Stromal cell of bone marrow (primary cell): ENCODE measurements at regions not wholly inside any gene's neighbourhood (a gene's known extent, or its start where the extent isn't known, plus 50 kb on each side); places are given as distances from the start of the nearest gene placed in this dataset.
A peak's percentile ranks its signal among the peaks of the same experiment; 100 is the strongest.
"Not testable (repeated sequence)": the region's sequence is repeated elsewhere in the genome, so short reads cannot be mapped to it uniquely, and the experiment has no call there.

Experiments used
- DNase-seq: peaks from one replicate; pipeline ENCODE4 v3.0.0-alpha.2; 2012; ENCODE audit warnings: low read depth

DNA sequence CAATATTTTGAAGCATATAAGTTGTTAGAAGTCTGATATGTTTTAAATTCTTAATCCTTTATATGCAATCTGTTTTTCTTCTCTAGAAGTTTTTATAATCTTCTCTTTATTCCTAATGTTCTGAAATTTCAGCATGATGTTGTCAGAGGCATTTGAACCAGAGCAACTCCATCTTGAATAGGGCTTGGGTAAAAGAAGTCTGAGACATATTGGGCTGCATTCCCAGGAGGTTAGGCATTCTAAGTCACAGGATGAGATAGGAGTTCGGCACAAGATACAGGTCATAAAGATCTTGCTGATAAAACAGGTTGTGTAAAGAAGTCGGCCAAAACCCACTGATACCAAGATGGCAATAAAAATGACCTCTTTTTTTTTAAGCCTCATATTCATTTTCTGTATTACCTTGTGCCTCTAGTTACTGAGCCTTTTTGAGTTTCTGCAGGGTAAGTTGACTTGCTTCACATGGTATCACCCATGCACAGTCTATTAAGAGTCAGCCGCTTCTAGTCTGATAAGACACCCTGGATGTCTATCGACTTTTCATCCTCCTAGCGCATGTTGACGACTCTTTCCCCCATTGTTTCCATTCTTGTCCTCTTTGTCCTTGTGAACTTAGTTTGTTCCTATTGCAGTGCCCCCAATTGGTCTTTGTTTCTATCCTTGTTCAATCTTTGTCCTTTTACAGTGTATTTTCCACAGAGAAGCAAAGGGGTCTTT, 80.8 kb upstream of the RNU6-1 start:
- DNase-seq = no peak

DNA sequence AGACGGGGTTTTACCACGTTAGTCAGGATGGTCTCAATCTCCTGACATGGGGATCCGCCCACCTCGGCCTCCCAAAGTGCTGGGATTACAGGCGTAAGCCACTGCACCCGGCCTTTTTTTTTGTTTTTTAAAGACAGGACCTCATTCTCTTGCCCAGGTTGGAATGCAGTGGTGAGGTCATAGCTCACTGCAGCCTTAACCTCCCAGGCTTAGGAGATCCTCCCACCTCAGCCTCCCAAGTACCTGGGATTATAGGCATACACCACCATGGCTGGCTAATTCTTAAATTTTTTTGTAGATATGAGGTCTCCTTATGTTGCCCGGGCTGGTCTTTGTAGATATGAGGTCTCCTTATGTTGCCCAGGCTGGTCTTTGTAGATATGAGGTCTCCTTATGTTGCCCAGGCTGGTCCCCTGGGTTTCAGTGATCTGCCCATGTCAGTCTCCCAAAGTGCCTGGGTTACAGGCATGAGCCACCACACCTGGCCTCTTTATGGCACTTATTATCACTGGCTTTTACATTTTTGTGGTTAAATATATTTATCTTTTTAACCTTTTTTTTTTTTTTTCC, 82.3 kb upstream of the RNU6-1 start:
- no peak for DNase-seq

DNA sequence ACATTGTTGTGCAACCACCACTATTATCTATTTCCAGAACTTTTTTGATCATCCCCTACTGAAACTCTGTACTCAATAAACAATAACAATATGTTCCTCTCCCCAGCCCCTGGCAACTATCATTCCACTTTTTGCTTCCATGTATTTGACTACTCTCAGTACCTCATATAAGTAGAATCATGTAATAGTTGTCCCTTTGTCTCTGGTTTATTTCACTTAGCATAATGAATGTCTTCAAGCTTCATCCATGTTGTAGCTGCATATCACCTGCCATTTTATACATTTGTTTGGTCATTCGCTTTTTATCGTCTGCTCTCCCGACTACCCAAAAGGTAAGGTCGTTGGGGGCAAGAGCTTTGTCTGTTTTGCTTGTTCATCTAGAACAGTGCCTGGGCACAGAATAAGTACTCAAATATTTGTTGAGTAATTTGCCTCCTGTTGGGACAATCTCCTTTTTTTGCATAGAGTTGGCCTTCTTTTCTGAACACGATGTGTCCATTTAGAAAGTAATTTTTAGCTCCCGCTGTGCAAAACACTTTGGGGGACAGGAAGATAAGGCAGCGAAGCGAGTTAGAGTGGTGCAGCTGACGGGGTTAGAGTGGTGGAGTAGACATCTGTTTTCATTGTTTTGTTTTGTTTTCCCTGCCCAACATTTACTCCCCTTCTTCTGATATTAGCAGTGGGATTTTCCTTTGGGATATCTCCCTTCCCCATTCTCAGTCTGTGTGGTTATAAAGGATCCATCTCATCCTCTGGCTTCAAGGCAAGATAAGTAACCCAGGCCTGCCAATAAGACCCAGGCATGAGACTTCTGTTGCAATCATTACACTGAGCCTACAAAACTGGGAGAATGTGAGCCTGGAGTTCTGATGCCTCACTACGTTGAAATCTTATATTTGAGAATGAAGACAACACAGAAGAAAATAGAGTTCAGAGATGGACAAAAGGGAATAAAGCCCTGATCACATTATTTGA, 83.4 kb upstream of the RNU6-1 start:
- DNase-seq = no peak

DNA sequence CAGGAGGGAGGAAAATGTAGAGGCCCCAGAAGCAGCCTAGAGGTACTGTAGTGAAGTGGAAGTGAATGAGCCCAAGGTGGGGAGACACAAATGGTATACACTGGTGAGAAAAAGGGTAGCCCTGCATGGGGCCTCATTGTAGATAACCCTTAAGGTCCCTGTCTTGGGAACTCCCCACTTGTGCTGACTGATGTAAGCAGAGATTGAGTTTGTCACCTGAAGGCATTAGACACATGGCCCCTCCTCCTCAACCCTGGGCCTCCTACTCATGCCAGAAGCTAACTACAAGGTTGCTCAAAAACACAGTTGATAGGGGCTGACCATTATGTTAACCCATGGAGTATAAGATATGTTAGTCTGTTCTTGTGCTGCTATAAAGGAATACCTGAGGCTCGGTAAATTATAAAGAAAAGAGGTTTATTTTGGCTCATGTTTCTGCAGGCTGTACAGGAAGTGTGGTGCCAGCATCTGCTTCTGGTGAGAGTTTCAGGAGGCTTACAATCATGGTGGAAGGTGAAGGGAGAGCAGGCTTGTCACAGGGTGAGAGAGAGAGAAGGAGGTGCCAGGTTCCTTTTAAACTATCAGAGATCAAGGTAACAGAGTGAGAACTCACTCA, 84.6 kb upstream of the RNU6-1 start:
- no peak for DNase-seq

DNA sequence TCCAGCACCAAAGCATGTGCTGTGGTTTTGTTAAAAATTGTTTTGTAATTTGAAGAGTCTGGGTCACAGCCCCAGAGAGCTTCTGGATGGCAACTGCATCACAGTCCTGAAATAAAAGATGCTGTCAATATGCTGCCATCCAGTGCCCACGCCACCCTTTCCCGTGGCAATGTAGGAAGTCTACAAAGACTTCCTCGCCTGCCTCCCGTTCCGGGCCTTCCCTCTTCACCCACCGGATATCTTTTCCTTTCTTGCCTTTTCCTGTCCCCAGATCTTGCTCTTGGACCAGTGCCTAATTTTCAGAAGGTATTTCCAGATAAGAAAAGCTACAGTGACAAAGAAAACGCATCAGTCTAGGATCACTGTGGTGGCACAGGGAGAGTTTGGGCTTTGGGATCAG, 85.3 kb upstream of the RNU6-1 start:
- DNase-seq = no peak

DNA sequence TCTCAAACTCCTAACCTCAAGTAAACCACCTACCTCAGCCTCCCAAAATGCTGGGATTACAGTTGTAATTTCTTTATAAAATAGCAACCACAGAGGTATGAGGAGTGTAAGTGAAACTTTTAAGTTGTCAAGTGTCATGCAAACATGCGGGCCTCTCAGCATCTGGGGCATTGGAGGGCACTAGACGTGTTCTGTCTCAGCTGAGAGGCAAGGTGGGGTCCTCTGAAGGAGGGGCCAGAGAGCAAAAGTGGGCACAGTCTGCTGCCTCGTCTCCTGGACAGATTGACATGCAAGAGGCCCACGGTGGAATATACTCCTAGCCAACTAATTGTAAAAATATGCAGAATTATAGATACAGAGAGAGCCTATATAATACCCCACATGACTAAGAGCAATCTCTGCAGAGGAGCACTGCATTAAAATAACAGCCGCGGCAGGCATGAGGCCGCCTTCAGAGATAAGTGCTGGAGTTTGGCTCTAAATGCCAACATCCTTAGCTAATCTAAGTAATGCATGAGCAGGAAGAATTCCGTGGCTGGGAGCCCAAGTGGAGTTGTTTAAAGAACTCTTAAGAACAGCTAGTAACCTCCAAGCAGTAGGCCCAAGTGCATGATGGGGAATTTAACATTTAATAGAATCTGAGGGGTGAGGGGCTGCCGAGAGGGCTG, 87.8 kb upstream of the RNU6-1 start:
- DNase-seq = peak; percentile 35

DNA sequence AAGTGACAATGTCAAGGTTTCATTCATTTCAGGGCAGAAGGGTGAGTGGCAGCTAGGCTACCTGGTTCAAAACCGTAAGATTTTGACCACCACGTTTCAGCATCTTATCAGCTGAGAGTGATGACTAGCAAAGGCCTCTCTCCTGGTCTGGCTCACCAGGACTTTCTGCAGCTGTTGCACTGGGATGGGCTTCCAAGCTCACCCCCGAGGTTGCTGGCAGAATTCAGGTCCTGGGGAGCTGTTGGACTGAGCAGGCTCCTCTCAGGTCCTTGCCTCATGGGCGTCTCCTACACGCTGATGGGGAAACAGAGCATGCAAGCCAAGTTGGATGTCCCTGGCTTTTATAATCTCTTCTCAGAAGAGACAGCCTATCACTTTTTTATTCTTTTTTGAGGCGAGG, 88.8 kb upstream of the RNU6-1 start:
- DNase-seq = no peak

DNA sequence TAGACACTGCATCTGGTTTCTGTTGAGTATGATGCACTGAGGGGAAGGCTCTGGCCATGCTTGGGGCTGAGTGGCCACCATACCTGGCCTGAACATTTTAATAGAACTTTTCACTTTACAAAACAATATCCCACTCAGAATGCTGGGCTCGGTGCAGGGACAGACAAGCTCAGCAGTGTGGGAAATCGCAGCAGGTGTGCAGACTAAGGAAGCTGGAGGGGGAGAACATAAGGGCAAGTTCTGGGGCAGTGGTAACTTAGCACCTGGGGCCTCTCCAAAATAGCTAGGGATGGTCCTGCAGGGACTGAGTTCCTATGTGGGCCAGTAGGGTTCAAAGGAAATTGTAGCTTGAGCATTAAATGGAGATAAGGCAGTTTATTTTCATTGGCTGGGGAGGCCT, 90.9 kb upstream of the RNU6-1 start:
- no peak for DNase-seq

DNA sequence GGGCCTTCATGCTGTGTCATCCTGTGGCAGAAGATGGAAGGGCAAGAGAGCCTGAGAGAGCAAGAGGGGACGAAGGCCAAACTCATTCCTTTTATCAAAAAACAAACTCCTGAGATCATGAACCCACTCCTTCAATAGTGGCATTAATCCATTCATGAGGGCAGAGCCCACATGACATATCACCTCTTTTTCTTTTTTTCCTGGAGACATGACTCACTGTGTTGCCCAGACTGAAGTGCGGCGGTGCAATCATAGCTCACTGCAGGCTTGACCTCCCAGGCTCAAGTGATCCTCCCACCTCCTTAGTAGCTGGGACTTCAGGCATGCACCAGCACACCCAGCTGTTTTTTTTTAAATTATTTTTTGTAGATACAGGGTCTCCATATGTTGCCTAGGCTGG, 92.0 kb upstream of the RNU6-1 start:
- no peak for DNase-seq

DNA sequence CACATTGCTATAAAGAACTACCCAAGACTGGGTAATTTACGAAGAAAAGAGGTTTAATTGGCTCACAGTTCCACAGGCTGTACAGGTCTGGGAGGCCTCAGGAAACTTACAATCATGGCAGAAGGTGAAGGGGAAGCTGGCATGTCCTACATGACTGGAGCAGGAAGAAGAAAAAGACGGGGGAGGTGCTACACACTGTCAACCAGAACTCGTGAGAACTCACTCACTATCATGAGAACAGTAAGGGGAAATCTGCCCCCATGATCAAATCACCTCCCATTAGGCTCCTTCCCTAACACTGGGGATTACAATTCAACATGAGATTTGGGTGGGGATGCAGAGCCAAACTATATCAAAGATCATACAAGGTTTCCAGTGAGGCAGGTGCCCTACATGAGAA, 94.3 kb upstream of the RNU6-1 start:
- DNase-seq = not testable (repeated sequence)

DNA sequence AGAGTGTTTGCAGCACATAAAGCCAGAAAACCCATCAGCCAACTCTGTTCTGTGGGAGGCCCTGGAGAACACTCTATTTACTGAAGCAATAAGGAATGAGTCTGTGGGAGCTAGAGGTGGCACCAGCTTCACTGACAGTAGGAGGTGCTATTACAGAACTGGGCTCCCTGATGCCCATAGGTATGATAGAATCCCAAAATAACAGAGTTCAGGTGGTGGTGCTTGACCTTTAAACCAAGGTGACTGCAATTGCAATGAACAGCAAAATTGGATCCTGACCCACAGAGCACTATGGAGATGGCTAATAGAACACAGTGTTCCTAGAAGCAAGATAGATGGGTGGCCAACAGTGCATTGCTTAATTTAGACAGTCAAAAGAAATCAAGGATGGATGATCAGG, 95.4 kb upstream of the RNU6-1 start:
- DNase-seq = no peak

DNA sequence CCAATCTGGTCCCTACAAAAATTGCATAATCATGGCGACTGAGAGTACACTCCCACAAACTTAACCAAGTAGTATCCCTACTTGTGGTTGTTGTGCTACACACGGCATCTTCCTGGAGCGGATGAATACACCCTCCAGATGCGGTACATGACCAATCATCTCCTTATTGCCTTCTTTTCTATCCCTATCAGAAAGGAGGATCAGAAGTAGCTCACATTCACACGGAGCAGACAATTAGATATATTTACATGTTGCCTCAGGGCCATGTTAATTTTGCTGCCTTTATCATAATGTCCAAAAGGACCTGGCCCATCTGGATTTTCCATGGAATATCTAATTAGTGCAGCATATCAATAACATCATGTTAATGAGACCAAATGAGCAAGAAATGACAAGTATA, 96.4 kb upstream of the RNU6-1 start:
- DNase-seq = no peak

DNA sequence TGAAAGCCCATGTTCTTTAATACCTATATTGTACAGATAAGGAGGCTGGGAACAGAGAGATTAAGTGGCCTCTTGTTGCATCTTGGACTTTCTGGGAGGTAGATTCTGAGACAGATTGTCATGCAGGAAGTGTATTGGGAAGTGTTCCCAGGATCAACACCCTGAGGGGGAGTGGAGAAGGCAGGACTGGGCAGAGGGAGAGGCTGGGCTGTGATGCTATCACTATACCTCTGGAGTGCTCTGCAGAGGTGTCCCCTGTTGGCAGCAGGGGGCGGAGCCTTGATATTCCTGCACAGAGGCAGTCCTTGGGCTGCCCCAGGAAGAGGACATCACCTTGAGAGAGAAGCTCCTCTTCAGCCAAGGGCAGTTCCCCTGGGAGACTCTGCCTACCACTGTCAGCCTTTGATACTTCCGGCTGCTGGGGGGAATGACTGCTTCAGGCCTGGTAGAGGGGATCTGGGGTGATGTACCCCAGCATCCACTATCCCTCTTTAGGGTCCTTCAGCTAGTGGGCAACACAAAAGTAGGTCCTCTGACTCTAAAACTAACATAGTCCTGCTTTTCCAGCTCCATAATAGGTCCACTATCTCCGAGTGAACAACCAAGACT, 97.4 kb upstream of the RNU6-1 start:
- DNase-seq = no peak

DNA sequence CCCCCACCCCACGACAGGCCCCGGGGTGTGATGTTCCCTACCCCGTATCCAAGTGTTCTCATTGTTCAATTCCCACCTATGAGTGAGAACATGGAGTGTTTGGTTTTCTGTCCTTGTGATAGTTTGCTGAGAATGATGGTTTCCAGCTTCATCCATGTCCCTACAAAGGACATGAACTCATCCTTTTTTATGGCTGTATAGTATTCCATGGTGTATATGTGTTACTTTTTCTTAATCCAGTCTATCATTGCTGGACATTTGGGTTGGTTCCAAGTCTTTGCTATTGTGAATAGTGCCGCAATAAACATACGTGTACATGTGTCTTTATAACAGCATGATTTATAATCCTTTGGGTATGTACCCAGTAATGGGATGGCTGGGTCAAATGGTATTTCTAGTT, 99.3 kb upstream of the RNU6-1 start:
- DNase-seq = not testable (repeated sequence)

DNA sequence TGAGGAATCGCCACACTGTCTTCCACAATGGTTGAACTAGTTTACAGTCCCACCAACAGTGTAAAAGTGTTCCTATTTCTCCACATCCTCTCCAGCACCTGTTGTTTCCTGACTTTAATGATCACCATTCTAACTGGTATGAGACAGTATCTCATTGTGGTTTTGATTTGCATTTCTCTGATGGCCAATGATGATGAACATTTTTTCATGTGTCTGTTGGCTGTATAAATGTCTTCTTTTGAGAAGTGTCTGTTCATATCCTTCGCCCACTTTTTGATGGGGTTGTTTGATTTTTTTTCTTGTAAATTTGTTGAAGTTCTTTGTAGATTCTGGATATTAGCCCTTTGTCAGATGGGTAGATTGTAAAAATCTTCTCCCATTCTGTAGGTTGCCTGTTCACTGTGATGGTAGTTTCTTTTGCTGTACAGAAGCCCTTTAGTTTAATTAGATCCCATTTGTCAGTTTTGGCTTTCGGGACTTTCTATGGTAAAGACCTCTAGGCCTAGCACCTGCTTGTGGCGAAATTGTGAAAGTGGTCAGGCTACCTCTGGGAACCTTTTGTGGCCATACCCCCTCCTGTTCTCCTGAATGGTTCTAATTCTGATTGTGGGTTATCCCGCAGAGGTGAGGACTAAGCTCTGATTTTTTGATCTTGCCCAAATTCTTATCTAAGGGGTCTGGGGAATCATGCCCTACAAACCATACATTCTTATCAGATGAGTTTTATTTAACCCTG, 99.9 kb upstream of the RNU6-1 start:
- DNase-seq = not testable (repeated sequence)

DNA sequence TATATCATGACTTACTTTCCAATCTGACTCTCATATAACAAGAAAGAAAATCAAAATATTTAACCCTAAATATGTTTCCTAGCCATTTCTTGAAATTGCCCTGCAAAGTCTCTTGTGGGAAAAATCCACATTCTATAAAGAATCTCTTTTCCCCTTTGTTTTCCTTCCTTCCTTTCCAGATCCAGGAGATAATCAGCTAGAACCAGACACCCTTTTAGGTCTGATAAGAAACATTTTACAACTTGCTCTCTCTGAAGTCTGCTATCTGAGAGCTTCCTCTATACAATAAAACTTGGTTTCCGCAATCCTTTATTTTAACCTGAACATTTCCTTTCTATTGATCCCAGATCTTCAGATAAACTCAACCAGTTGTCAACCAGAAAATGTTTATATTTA, 100.5 kb upstream of the RNU6-1 start:
- no peak for DNase-seq

DNA sequence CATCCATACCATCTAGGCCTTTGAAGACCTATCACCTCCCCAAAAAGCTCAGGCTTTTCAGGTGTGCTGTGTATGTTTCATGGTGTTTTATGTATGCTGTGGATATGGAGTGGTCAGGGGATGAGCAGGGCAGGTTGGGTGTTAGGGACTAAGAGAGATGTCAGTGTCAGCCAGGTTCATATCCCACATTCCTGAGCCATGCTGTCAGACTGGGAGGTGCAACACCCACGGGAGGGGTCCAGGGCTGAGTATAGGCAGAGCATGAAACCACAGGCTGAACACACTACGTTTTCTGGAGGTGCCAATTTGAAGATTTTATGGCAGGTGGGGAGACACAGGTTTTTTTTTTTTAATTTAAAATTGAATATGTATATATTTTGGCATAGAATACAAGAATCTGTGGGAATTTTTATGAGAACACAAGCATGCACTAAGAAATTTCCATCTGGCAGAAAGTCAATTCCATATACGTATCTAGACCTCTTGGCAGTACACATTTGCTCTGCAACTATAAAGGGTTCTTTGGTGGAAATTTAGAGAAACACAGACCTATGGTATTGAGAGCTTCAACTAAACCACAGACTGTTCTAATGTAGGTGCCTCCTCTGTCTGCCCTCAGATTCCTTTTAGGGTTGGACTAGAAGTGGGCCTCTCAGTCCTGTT, 101.9 kb upstream of the RNU6-1 start:
- no peak for DNase-seq

DNA sequence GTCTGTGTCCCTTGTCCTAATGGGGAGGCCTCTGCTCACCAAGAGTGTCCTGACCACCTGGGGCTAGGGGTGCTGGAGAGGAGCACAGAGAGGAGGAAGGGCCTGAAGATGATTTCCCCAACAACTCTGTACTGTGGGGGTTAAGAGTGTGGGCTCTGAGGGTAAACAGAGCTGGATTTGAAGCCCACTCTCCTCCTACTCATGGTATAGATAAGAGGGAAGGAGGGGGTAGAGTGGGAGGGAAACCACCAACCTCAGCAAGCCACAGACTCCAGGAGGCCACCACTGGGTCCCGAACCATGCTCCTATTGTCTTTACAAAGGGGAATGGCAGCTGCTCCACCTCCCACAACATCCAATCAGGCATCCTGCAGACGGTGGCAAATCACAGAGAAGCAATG, 103.6 kb upstream of the RNU6-1 start:
- no peak for DNase-seq

DNA sequence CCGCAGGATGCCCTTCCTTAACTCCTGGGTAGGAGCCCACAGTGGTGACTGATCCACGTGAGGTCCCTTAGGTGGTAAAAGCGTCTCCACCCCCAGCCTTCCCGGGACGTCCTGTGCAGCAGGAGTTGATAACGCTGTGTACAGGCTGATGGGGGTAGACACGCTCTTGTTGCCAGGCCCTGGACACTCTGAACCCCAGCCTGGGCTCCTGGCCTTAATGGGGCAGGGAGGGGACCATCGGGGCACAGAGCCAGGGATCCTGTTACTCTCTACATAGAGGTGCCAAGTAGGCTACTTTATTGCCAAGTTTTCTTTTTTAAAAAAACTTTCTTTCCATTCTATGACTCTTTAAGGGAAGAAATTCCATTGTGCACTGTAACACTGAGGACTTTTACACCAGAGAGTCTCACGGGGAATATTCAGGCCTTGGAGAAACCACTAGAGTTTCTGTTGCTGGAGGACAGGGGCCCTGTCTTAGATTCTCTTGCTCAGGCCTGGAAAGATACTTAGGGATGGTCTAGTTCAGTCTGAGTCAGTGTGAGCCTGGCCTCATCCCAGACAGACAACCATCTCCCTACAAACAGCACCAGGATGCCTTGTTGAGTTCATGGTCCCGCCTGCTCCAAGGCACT, 104.3 kb upstream of the RNU6-1 start:
- no peak for DNase-seq

DNA sequence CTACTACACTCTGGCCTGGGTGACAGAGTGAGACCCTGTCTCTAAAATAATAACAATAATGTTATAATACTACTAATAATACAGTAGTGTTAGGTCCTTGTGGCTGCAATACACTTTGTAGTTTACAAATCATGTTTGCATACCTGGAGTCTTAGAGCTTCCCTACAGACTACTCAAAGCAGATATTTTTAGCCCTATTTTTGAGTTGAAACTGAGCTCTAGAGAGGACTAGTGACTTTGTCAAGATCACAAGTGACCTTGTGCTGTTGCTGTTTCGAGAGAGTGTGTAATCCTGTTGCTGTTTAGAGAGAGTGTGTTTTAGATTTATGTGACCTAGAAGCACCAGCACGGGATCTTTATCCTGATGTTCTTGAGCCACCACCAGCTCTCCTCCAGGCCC, 105.3 kb upstream of the RNU6-1 start:
- no peak for DNase-seq
